ENCODE measurements at regions not wholly inside any gene's neighbourhood (a gene's known extent, or its start where the extent isn't known, plus 50 kb on each side); places are given as distances from the start of the nearest gene placed in this dataset.

DNA sequence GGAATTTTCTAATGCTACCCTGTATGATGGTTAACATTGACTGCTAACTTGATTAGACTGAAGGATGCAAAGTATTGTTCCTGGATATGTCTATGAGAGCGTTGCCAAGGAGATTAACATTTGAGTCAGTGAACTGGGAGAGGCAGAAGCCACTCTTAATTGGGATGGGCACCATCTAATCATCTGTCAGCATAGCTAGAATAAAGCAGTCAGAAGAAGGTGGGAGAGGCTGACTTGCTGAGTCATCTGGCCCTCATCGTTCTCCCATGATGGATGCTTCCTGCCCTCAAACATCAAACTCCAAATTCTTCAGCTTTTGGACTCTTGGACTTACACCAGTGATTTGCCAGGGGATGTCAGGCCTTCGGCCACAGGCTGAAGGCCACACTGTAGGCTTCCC is 878.5 kb downstream of the PCDH7 start (continued):
- TF ChIP-seq SP4 (IDR thresholded peaks at IDR 0.05; ENCODE audit: low read length) (no peak), GABPA (IDR thresholded peaks at IDR 0.05; ENCODE audit: borderline replicate concordance, insufficient read depth, low read length) (no peak), RFX5 (IDR thresholded peaks at IDR 0.05; ENCODE audit: borderline replicate concordance, low read depth, low read length) (no peak), POLR2A (IDR thresholded peaks at IDR 0.05; ENCODE audit: control extremely low read depth in 1 of 2, low read depth in 2 of 2, low read length in 2 of 2) (no peak), EZH2 (IDR thresholded peaks at IDR 0.05; ENCODE audit: low read depth, low read length, severe bottlenecking) (no peak), EGR1 (IDR thresholded peaks at IDR 0.05; ENCODE audit: borderline replicate concordance, low read depth, low read length) (no peak)
